ENCODE measurements at regions not wholly inside any gene's neighbourhood (a gene's known extent, or its start where the extent isn't known, plus 50 kb on each side); places are given as distances from the start of the nearest gene placed in this dataset.

DNA sequence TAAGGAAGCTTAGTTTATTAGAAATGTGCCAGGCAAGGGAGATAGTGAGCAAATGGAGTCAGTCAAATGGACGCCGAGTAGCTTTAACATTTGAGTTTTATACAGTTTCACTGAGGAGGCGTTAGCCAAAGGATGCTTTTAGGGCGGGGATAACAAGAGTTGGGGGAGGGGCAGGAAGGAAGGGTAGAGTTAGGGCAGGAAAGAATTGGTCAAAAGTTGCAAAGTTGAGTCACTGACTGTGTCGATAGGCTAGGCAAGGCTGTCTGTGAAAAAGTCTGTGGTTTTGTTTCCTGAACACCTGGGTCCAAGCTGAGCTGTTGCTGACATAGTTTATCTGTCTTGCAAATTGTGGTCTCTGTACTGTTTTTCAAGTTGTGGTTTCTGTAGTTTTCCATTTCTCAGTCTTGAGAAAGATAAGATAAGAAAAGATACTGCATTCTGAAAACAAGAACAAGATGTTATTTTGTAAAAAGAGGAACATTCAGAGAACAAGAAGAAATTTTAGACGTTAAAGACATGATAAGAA lies 62.6 kb upstream of the RESF1 start:
- ChIA-PET POLR2A (ENCODE audit: unreplicated experiment) (interaction anchor here (0.8 kb wide), 1 partner anchor 47 kb away, joined by 3 read pairs; no protein-coding TSS in a partner anchor), CTCF (no interaction called here)
- Histone ChIP-seq H2AFZ (ENCODE audit: low read length) (no peak overlapping the region), H4K20me1 (ENCODE audit: low read length) (no peaks in the 10 kb centered on the region), H3K4me3 (ENCODE audit: low read length) (no peak overlapping the region), H3K36me3 (ENCODE audit: low read depth, low read length) (no peaks in the 10 kb centered on the region), H3K27ac (ENCODE audit: low read length) (no peak overlapping the region), H3K4me1 (ENCODE audit: insufficient read depth, low read length) (no peaks in the 10 kb centered on the region), H3K27me3 (ENCODE audit: low read length) (no peaks in the 10 kb centered on the region), H3F3A (ENCODE audit: low read length, unreplicated experiment) (no peaks in the 10 kb centered on the region), H3K9ac (ENCODE audit: low read length) (no peak overlapping the region), H3K79me2 (ENCODE audit: low read length) (no peaks in the 10 kb centered on the region), H3K9me2 (replicated peaks; ENCODE audit: low read length) (no peaks in the 10 kb centered on the region), H3K9me3 (ENCODE audit: low read length) (no peaks in the 10 kb centered on the region), H3K4me2 (ENCODE audit: low read length) (no peak overlapping the region)
- no TSS peak for BruUV-seq (replicated peaks)
- ATAC-seq, result no peak
- intact Hi-C loops (cut with micrococcal nuclease), result no loop called here
- no peak for DNase-seq
- TF ChIP-seq EZH2phosphoT487 (IDR thresholded peaks at IDR 0.05; ENCODE audit: borderline replicate concordance, low read length) (no peak), CTCF (conservative IDR thresholded peaks at IDR 0.05; ENCODE audit: low read depth, low read length) (no peak), EZH2 (IDR thresholded peaks at IDR 0.05; ENCODE audit: low read length, unreplicated experiment) (no peak)

DNA sequence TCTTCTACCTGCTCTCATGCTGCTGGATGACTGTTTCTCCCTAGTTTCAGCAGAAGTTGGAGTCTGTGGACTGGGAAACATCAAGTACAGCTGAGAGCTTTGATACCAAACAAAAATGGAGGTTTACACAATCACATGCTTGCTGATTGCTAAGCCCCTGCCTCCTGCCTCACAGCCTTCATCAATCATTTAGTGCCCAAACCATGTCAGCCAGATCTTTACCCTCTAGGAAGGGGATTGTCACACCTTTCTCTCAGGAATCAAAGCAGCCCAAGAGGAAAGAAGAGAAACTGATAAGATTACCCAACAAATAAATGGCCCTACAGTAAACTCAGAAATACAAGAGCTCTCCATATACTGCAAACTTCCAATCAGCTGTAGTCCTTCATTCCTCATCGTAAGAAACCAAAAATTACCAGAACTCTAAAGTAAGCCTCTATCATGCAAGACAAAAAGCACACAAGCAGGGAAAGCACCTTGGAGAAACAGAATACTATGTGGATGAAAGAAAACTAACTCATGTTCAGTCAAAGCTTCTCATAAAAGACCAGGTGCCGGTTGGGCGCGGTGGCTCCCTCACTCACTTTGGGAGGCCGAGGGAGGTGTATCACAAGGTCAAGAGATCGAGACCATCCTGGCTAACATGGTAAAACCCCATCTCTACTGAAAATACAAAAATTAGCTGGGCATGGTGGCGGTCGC lies 63.6 kb upstream of the RESF1 start:
- Histone ChIP-seq H3F3A (ENCODE audit: low read length, unreplicated experiment) (no peaks in the 10 kb centered on the region), H3K4me2 (ENCODE audit: low read length) (no peak overlapping the region), H3K36me3 (ENCODE audit: low read depth, low read length) (no peaks in the 10 kb centered on the region), H3K9me3 (ENCODE audit: low read length) (no peaks in the 10 kb centered on the region), H3K4me3 (ENCODE audit: low read length) (no peak overlapping the region), H3K9me2 (replicated peaks; ENCODE audit: low read length) (no peaks in the 10 kb centered on the region), H3K27me3 (ENCODE audit: low read length) (no peaks in the 10 kb centered on the region), H3K9ac (ENCODE audit: low read length) (no peak overlapping the region), H3K79me2 (ENCODE audit: low read length) (no peaks in the 10 kb centered on the region), H3K27ac (ENCODE audit: low read length) (no peak overlapping the region), H3K4me1 (ENCODE audit: insufficient read depth, low read length) (no peaks in the 10 kb centered on the region), H4K20me1 (ENCODE audit: low read length) (no peaks in the 10 kb centered on the region), H2AFZ (ENCODE audit: low read length) (no peak overlapping the region)
- no TSS peak for BruUV-seq (replicated peaks)
- CTCF ChIA-PET, result no interaction called here
- intact Hi-C loops (cut with micrococcal nuclease), result no loop called here
- TF ChIP-seq EZH2 (IDR thresholded peaks at IDR 0.05; ENCODE audit: low read length, unreplicated experiment) (no peak), CTCF (conservative IDR thresholded peaks at IDR 0.05; ENCODE audit: low read depth, low read length) (no peak), EZH2phosphoT487 (IDR thresholded peaks at IDR 0.05; ENCODE audit: borderline replicate concordance, low read length) (no peak)
- POLR2A ChIA-PET (ENCODE audit: unreplicated experiment), result no interaction called here
- ATAC-seq (no peak), DNase-seq (no peak)

Measured in PC-3 (cell line).